Transverse colon (tissue), 3 donors: ENCODE measurements at regions not wholly inside any gene's neighbourhood (a gene's known extent, or its start where the extent isn't known, plus 50 kb on each side); places are given as distances from the start of the nearest gene placed in this dataset.

ENCODE experiments used
- POLR2A ChIP-seq: fragments of 450-650 bp; IDR thresholded peaks from one replicate; pipeline ENCODE4 v1.6.1; 2016; ENCODE audit warnings: antibody characterized with exemption, mild to moderate bottlenecking, moderate library complexity
- TF ChIP-seq, protein P1 (sequence below), 5 experiments: fragments of 200-600 bp in 3 of 5; fragments of 450-650 bp in 2 of 5; sonication (generic) in 3 of 5; IDR thresholded peaks; 1 replicate in 2 of 5; 2 replicates in 3 of 5; pipeline ENCODE4 v1.5.1; 2016 to 2017; ENCODE audit warnings: antibody characterized with exemption in 5 of 5, inconsistent platforms in 3 of 5, mild to moderate bottlenecking in 2 of 5, moderate library complexity in 1 of 5

DNA sequence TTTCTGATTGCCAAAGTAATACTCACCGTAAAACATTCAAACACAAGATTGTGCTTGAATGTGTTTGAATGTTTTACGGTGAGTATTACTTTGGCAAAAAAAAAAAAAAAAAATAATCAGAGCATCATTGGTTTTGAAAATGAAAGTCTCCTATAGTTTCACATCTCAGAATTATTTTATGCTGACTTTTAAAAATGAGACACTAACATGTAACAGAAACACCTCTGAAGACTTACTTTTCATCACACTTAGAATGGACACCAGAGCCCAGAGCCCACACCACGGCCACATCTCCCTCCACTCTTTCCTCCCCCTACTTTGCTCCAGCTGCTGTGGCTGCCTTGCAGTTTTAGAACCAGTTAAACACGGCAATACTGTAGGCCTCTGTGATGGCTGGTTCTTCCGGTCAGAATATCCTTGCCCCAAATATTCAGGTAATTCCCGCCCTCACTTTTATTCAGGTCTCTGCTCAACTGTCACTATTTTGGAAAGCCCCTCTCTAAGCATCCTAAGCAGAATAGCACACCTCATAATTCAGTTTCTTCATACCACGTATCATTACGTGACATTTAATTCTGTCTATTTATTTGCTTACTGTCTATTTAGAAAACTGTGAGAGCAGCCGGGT is 138.9 kb upstream of the MAX start:
- TF ChIP-seq, protein P1, sequence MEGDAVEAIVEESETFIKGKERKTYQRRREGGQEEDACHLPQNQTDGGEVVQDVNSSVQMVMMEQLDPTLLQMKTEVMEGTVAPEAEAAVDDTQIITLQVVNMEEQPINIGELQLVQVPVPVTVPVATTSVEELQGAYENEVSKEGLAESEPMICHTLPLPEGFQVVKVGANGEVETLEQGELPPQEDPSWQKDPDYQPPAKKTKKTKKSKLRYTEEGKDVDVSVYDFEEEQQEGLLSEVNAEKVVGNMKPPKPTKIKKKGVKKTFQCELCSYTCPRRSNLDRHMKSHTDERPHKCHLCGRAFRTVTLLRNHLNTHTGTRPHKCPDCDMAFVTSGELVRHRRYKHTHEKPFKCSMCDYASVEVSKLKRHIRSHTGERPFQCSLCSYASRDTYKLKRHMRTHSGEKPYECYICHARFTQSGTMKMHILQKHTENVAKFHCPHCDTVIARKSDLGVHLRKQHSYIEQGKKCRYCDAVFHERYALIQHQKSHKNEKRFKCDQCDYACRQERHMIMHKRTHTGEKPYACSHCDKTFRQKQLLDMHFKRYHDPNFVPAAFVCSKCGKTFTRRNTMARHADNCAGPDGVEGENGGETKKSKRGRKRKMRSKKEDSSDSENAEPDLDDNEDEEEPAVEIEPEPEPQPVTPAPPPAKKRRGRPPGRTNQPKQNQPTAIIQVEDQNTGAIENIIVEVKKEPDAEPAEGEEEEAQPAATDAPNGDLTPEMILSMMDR (IDR thresholded peaks at IDR 0.05): no peak
- no peak for TF ChIP-seq POLR2A
